MM.1S (cell line): ENCODE measurements at regions not wholly inside any gene's neighbourhood (a gene's known extent, or its start where the extent isn't known, plus 50 kb on each side); places are given as distances from the start of the nearest gene placed in this dataset.

Source experiments
- DNase-seq: peaks from one replicate; pipeline ENCODE4 v3.0.0-alpha.2; 2015
- H2AFZ ChIP-seq: fragments of 300-600 bp; sonication (generic); 2 replicates; pipeline ENCODE4 v1.6.0; 2016; ENCODE audit warnings: antibody characterized with exemption, low read length
- H3F3A ChIP-seq: fragments of 300-600 bp; sonication (generic); 2 replicates; pipeline ENCODE4 v1.6.1; 2016; ENCODE audit warnings: mild to moderate bottlenecking, antibody characterized with exemption, low read length, moderate library complexity, mixed read lengths; ENCODE audit not compliant: insufficient read depth
- H3K27ac ChIP-seq: fragments of 300-600 bp; sonication (generic); 2 replicates; pipeline ENCODE4 v1.5.1; 2016; ENCODE audit warnings: mild to moderate bottlenecking, low read length
- H3K27me3 ChIP-seq: fragments of 300-600 bp; sonication (generic); replicated peaks from 2 replicates; pipeline ENCODE4 v1.6.0; 2016; ENCODE audit warnings: low read length; ENCODE audit not compliant: insufficient read depth
- H3K36me3 ChIP-seq: fragments of 300-600 bp; sonication (generic); replicated peaks from 2 replicates; pipeline ENCODE4 v1.6.1; 2016; ENCODE audit warnings: mild to moderate bottlenecking, low read length, mixed read lengths; ENCODE audit not compliant: insufficient read depth
- H3K4me1 ChIP-seq: fragments of 300-600 bp; sonication (generic); 2 replicates; pipeline ENCODE4 v1.6.1; 2016; ENCODE audit warnings: low read length, mixed read lengths
- H3K4me2 ChIP-seq: fragments of 300-600 bp; sonication (generic); 2 replicates; pipeline ENCODE4 v1.6.0; 2016; ENCODE audit warnings: low read depth, low read length
- H3K4me3 ChIP-seq: fragments of 300-600 bp; sonication (generic); 2 replicates; pipeline ENCODE4 v1.5.1; 2016; ENCODE audit warnings: low read length, mixed read lengths
- H3K79me2 ChIP-seq: fragments of 300-600 bp; sonication (generic); 2 replicates; pipeline ENCODE4 v1.6.1; 2016; ENCODE audit warnings: mixed run types, low read length, mixed read lengths
- H3K9ac ChIP-seq: fragments of 300-600 bp; sonication (generic); 2 replicates; pipeline ENCODE4 v1.6.1; 2016; ENCODE audit warnings: low read length, mixed read lengths
- H3K9me2 ChIP-seq: fragments of 300-600 bp; sonication (generic); replicated peaks from 2 replicates; pipeline ENCODE4 v1.6.1; 2016; ENCODE audit warnings: mild to moderate bottlenecking, low read length, mixed read lengths; ENCODE audit not compliant: insufficient read depth
- H3K9me3 ChIP-seq: fragments of 300-600 bp; sonication (generic); replicated peaks from 2 replicates; pipeline ENCODE4 v1.6.1; 2016; ENCODE audit warnings: mild to moderate bottlenecking, low read length, mixed read lengths; ENCODE audit not compliant: insufficient read depth
- H4K20me1 ChIP-seq: fragments of 300-600 bp; sonication (generic); 2 replicates; pipeline ENCODE4 v1.6.1; 2016; ENCODE audit warnings: mild to moderate bottlenecking, low read length, moderate library complexity, mixed read lengths; ENCODE audit not compliant: insufficient read depth
- CTCF ChIP-seq: fragments of 300-600 bp; sonication (generic); IDR thresholded peaks from 2 replicates; pipeline ENCODE4 v1.5.1; 2016; ENCODE audit warnings: antibody characterized with exemption, low read length, mixed read lengths
- EZH2 ChIP-seq: fragments of 300-600 bp; sonication (generic); optimal IDR thresholded peaks from 2 replicates; pipeline ENCODE3; 2017; ENCODE audit warnings: low read depth, mild to moderate bottlenecking, antibody characterized with exemption, low read length, mixed read lengths
- EZH2phosphoT487 ChIP-seq: fragments of 300-600 bp; sonication (generic); IDR thresholded peaks from 2 replicates; pipeline ENCODE4 v1.6.1; 2018; ENCODE audit warnings: antibody characterized with exemption, low read length

- Histone ChIP-seq H3K36me3 (no peaks in the 10 kb centered on the region), H3K79me2 (no peaks in the 10 kb centered on the region), H3K4me3 (no peak overlapping the region), H3F3A (no peaks in the 10 kb centered on the region), H3K9ac (no peak overlapping the region), H3K4me2 (no peak overlapping the region), H3K27ac (no peak overlapping the region), H3K27me3 (no peaks in the 10 kb centered on the region), H2AFZ (no peak overlapping the region), H3K4me1 (no peaks in the 10 kb centered on the region), H3K9me3 (no peaks in the 10 kb centered on the region), H4K20me1 (no peaks in the 10 kb centered on the region), H3K9me2 (no peaks in the 10 kb centered on the region)
- TF ChIP-seq CTCF: no peak
- TF ChIP-seq EZH2phosphoT487: no peak
- no peak for TF ChIP-seq EZH2
- DNase-seq: no peak
These were observed 60.8 kb upstream of the GALNT15 start for GRCh38 chr3:16113704-16114103.

DNA sequence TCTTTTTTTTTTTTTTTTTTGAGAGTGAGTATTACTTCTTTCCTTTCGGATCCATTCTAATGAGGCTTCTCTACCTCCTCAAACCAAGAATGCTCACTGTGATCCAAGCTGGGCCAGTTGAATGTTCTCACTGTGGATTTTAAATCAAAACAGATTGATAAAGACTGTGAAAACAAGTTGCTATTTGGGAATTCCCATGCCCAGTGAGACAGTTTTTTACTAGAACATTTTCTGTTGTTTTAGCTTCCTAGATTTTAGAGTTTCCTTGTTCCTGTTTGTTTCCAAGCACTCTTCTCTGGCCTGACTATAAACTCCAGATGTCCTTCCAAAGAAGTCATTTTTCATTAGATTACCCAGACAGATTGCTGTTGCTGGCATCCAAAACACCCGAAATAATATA is 60.1 kb upstream of the GALNT15 start:
- Histone ChIP-seq H3K79me2 (no peaks in the 10 kb centered on the region), H3K9ac (no peak overlapping the region), H3K4me3 (no peak overlapping the region), H3K4me2 (no peak overlapping the region), H3K4me1 (no peaks in the 10 kb centered on the region), H2AFZ (no peak overlapping the region), H4K20me1 (no peaks in the 10 kb centered on the region), H3K27ac (no peak overlapping the region), H3F3A (no peaks in the 10 kb centered on the region), H3K27me3 (no peaks in the 10 kb centered on the region), H3K36me3 (no peaks in the 10 kb centered on the region), H3K9me3 (no peaks in the 10 kb centered on the region), H3K9me2 (no peaks in the 10 kb centered on the region)
- DNase-seq: no peak
- TF ChIP-seq CTCF (no peak), EZH2 (no peak), EZH2phosphoT487 (no peak)

DNA sequence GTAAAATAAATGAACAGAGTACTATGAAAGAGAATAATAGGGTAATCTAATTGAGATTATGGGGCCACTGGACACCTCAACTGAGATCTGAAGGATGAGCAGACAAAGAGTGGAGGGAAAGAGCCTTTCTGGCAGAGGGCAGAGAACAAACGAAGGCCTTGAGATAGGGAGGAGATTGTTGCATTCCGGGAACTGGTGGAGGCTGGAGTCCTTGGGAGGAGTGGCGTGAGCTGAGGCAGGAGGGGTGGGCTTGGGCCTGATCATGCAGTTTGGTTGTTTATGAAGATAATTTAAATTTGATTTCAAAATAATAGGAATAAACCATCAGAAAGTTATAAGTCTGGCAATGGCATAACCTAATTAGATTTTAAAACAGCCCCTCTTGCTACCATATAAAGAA is 59.5 kb upstream of the GALNT15 start:
- no peak overlapping the region for H3K27ac ChIP-seq
- no peak overlapping the region for H3K9ac ChIP-seq
- no peaks in the 10 kb centered on the region for H3K9me2 ChIP-seq
- no peak overlapping the region for H2AFZ ChIP-seq
- no peaks in the 10 kb centered on the region for H4K20me1 ChIP-seq
- no peak overlapping the region for H3K4me3 ChIP-seq
- H3K79me2 ChIP-seq: no peaks in the 10 kb centered on the region
- H3K4me1 ChIP-seq: no peaks in the 10 kb centered on the region
- H3K27me3 ChIP-seq: no peaks in the 10 kb centered on the region
- no peaks in the 10 kb centered on the region for H3F3A ChIP-seq
- no peaks in the 10 kb centered on the region for H3K9me3 ChIP-seq
- DNase-seq: no peak
- TF ChIP-seq CTCF: no peak
- H3K4me2 ChIP-seq: no peak overlapping the region
- H3K36me3 ChIP-seq: no peaks in the 10 kb centered on the region

- Histone ChIP-seq H3F3A (no peaks in the 10 kb centered on the region), H3K79me2 (no peaks in the 10 kb centered on the region), H3K9me3 (no peaks in the 10 kb centered on the region), H3K4me2 (no peak overlapping the region), H3K4me3 (no peak overlapping the region), H4K20me1 (no peaks in the 10 kb centered on the region), H3K4me1 (no peaks in the 10 kb centered on the region), H3K9ac (no peak overlapping the region), H3K36me3 (no peaks in the 10 kb centered on the region), H2AFZ (no peak overlapping the region), H3K9me2 (no peaks in the 10 kb centered on the region), H3K27ac (no peak overlapping the region), H3K27me3 (no peaks in the 10 kb centered on the region)
- DNase-seq: no peak
- TF ChIP-seq EZH2 (no peak), EZH2phosphoT487 (no peak), CTCF (no peak)
These were observed 56.1 kb upstream of the GALNT15 start for GRCh38 chr3:16118396-16118795.
